ENCODE measurements at regions not wholly inside any gene's neighbourhood (a gene's known extent, or its start where the extent isn't known, plus 50 kb on each side); places are given as distances from the start of the nearest gene placed in this dataset.

DNA sequence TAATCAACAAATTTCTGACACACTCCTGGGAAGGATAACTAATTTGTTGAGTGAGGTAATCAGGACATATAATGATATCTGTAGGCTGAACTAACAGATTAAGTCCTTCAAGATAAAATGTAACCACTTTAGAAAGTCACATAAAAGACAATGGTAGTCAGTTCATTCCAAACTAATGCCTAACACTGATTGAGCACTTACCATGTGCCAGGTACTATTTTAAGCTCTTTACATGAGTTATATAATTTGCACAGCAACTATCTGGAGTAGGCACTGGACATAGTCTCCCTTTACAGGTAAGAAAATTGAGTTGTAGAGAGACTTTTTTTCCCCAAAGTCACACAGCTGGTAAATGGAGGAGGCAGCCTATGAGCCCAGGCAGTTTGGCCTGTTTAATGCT, 211.2 kb upstream of the CFAP20DC start:
- no peak for TF ChIP-seq CTCF (IDR thresholded peaks at IDR 0.05; ENCODE audit: borderline replicate concordance, control extremely low read depth, extremely low read depth, insufficient read depth, missing control alignments)
- in situ Hi-C loops (cut with MboI; ENCODE audit: low sequenced_read_pairs, unreplicated experiment) = no loop called here
- no peak for DNase-seq (ENCODE audit: low spot score)

- DNase-seq (ENCODE audit: low spot score) = no peak
- in situ Hi-C loops (cut with MboI; ENCODE audit: low sequenced_read_pairs, unreplicated experiment) = no loop called here
- TF ChIP-seq CTCF (IDR thresholded peaks at IDR 0.05; ENCODE audit: borderline replicate concordance, control extremely low read depth, extremely low read depth, insufficient read depth, missing control alignments) = no peak
Measured at GRCh38 chr3:59258550-59259260, 208.9 kb upstream of the CFAP20DC start.

- DNase-seq (ENCODE audit: low spot score) = no peak
- TF ChIP-seq CTCF (IDR thresholded peaks at IDR 0.05; ENCODE audit: borderline replicate concordance, control extremely low read depth, extremely low read depth, insufficient read depth, missing control alignments) = no peak
- in situ Hi-C loops (cut with MboI; ENCODE audit: low sequenced_read_pairs, unreplicated experiment) = no loop called here
Measured at GRCh38 chr3:59257506-59257905, 207.7 kb upstream of the CFAP20DC start.

- TF ChIP-seq CTCF (IDR thresholded peaks at IDR 0.05; ENCODE audit: borderline replicate concordance, control extremely low read depth, extremely low read depth, insufficient read depth, missing control alignments) = no peak
- in situ Hi-C loops (cut with MboI; ENCODE audit: low sequenced_read_pairs, unreplicated experiment) = no loop called here
- no peak for DNase-seq (ENCODE audit: low spot score)
Measured at GRCh38 chr3:59256230-59256629, 206.4 kb upstream of the CFAP20DC start.

DNA sequence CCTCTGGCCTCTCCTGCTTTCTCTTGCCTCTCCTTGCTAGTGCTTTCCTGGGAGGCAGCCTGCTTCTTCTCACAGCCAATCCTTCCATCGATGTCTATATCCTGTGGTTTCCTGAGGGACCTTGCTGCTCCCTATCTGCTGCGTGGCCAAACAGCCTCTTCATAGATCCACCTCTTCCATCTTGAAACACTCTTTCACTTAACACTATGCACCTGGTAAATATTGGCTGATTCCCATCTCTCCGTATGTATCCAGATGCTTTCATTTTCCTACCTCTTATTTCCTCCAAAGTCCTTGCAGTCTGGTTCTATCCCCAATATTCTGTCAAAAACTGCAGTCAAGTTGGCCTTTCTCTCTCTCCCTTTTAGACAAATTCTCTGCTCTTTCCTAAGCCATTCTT, 205.2 kb upstream of the CFAP20DC start:
- no peak for DNase-seq (ENCODE audit: low spot score)
- no peak for TF ChIP-seq CTCF (IDR thresholded peaks at IDR 0.05; ENCODE audit: borderline replicate concordance, control extremely low read depth, extremely low read depth, insufficient read depth, missing control alignments)
- in situ Hi-C loops (cut with MboI; ENCODE audit: low sequenced_read_pairs, unreplicated experiment) = no loop called here

DNA sequence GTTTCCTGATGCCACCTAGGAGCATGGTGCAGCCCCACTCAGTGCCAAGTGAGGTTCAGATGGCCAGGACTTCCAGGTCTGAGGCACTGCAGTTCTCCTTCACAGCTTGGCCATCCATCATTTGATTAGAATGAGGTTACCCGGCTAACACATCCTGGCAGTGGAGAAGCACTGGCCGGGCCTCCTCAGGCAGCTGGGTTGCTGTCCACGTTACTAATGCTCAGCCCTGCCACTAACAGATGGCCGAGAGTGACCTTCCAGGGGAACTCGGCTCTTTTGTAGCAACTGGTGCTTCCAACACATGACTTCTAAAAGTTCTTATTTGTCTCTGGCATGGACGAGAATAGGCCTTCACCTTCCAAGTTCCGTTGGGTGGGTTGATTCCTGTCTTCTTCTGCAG, 204.6 kb upstream of the CFAP20DC start:
- no peak for DNase-seq (ENCODE audit: low spot score)
- in situ Hi-C loops (cut with MboI; ENCODE audit: low sequenced_read_pairs, unreplicated experiment) = no loop called here
- no peak for TF ChIP-seq CTCF (IDR thresholded peaks at IDR 0.05; ENCODE audit: borderline replicate concordance, control extremely low read depth, extremely low read depth, insufficient read depth, missing control alignments)
